COLO829 (cell line): ENCODE measurements at regions not wholly inside any gene's neighbourhood (a gene's known extent, or its start where the extent isn't known, plus 50 kb on each side); places are given as distances from the start of the nearest gene placed in this dataset.
A peak's percentile ranks its signal among the peaks of the same experiment; 100 is the strongest.
"Not testable (repeated sequence)": the region's sequence is repeated elsewhere in the genome, so short reads cannot be mapped to it uniquely, and the experiment has no call there.

ENCODE experiments used
- DNase-seq: peaks from one replicate; pipeline ENCODE4 v3.0.0; 2012; ENCODE audit warnings: low spot score

DNA sequence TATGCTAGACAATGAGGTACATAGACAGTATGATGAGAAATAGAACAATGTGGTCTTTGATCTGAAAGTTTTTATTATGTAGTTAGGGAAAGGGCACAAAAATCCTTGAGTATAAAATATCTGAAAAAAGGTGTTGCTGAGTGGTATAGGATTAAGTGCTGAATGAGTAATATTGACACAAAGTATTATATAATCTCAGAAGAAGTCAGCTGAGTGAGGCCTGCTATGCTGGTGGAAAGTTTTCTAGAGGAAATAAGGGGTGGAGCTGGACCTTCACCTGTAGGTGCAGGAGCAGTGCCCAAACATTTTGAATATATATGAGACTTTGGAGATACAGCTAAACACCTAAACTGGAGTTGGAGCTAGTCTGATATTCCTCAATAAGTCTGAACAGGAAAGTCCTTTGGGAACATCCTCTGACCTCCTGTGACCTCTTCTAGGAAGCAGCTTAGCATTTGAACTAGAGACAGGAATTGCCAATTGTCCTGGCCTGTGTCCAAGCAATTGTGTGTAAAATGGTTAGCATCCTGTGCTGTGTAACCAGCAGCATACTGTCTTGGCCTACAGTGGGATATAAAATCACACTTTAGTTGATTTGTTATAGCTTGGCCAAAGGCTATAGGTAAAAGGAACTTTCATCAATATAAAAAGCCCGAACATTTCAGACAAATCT is 285.3 kb downstream of the ANKRD50 start:
- DNase-seq: peak; percentile 28

GRCh38 chr4:124428648-124429047 is 283.9 kb downstream of the ANKRD50 start:
- DNase-seq: no peak

DNA sequence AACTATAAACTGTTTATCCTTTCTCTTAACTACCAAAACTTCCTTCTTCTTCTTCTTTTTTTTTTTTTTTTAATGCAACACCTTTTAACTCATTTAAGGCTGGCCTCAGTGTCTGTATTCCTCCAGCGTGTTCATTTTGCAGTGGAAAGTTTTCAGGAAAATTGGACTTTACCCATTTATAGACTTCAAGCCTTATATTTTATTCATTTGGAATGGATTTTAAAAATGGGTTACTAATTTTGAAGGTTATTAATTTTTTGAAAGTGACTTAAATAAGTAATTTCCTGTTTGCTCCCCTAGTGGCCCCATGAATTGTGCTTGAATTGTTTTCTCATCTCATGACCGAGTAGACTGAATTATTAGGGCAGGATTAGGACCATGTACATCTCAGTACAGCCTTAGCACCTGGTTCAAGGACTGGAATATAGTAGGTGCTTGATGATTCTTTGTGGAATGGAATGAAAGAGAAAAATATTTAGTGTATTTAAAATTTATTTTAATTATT is 282.7 kb downstream of the ANKRD50 start:
- no peak for DNase-seq

GRCh38 chr4:124431653-124432192 is 280.8 kb downstream of the ANKRD50 start:
- no peak for DNase-seq

- no peak for DNase-seq
Measured at GRCh38 chr4:124432500-124432899, 280.0 kb downstream of the ANKRD50 start.

- no peak for DNase-seq
Measured at GRCh38 chr4:124433044-124433443, 279.5 kb downstream of the ANKRD50 start.

- DNase-seq: no peak
Measured at GRCh38 chr4:124433500-124433899, 279.0 kb downstream of the ANKRD50 start.

- DNase-seq: no peak
Measured at GRCh38 chr4:124435274-124435950, 277.1 kb downstream of the ANKRD50 start.

DNA sequence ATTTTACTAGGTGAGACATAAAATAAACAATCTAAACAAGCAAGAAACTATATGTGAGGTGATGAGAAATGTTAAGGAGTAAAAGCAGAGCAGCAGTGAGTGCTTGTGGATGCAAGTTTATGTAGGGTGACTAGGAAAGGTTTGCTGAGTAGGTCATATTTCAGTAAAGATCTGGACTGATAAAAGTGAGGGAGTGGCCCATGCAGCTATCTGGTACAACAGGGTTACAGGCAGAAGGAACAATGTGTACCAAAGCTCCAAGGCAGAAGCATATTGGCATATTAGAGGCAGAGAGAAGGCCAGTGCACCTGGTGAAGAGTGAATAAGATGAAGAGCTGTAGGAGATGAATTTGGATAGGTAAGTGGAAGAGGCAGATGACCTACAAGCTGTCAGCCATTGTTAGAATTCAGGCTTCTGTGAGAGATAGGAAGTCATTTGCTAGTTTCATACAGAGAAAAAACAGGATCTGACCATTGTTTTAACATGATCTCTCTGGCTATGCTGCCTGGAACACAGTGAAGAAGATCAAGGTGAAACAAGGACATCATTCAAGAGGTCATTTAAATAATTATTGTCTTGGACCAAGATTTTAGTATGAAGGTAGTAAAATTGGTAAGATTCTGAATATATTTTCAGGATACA is 274.6 kb downstream of the ANKRD50 start:
- no peak for DNase-seq

DNA sequence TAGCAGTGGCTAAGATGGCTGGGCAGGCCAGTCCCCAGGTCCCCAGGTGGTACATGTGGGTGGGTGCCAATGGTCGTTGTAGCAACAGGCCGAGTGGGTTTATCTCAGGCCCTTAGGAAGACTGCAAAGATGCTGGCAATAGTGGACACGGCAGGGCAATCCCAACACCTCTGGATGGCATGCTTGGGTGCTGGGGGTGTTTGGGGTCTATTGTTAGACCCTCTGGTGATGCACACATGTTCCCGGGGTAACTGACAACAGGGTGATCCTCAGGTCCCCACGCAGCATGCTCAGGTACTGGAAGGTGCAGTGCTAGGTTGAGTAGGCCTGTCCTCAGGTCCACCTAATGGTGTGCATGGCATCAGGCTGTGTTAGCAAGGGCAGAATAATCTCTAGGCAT is 267.5 kb downstream of the ANKRD50 start:
- DNase-seq: no peak

GRCh38 chr4:124449881-124450280 is 262.7 kb downstream of the ANKRD50 start:
- DNase-seq: no peak

- DNase-seq: no peak
Measured at GRCh38 chr4:124450851-124451250, 261.7 kb downstream of the ANKRD50 start.

GRCh38 chr4:124454772-124455270 is 257.7 kb downstream of the ANKRD50 start:
- DNase-seq: no peak

DNA sequence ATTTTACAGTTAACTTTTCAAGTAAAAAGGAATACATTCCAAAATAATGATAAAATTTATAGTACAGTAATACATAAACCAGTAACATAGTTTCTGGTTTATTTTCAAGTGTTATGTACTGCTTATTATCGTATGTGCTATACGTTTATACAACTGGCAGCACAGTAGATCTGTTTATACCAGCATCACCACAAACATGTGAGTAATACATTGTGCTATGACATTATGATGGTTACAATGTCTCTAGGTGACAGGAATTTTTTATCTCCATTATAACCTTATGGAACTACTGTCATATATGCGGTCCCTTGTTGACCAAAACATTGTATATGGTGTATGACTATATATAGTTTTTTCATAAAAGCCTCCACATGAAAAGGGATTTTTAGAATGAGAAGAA is 256.9 kb downstream of the ANKRD50 start:
- no peak for DNase-seq

DNA sequence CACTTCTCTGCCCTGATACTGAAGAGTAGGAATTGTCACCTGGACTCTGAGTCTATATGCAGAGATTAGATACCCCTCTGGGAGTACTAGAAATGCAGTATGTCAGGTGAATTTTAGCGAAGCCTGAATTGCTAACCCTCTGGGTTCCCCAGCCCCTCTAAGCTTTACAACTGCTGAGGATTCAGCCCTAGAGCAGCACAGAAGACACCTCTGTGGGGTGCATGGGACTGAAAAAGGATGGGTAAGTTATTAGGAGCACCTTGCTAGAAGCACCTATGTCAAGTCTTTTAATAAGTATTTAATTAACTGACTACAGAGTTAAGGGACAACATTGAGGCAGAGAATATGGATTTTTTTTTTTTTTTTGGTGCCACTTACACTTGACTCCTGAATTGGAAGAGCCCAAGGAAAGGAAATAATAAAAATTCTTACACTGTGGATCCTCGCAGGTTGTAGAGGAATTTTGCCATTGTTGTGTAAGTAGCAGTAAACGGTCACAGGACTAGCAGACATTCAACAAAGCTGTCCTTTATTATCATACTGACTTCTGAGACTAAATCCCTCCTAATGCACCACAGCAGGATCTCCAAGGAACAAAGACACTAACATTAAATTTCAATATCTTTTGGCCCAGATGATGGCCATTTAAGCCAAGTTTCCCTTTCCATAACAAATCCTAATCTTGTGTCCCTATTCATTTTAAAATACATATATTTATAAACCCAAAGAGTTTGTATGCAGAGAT is 253.2 kb downstream of the ANKRD50 start:
- no peak for DNase-seq

DNA sequence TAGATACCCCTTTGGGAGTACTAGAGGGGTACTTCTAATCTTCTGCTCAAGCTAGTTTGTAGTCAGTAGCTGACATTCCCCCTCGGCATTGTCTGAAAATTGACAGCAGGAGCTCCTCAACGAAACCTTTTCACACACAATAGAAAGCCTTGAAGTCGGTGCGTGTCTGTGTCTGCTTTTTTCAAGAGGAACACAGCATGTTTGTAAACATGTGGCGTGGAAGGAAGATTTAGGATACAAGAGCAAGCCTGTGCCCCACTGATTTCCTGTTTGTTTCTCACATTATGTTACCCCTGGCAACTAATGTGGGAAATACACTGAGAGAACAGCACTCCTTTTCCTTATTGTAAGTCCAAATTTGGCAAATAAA is 252.6 kb downstream of the ANKRD50 start:
- peak; percentile 12 for DNase-seq

DNA sequence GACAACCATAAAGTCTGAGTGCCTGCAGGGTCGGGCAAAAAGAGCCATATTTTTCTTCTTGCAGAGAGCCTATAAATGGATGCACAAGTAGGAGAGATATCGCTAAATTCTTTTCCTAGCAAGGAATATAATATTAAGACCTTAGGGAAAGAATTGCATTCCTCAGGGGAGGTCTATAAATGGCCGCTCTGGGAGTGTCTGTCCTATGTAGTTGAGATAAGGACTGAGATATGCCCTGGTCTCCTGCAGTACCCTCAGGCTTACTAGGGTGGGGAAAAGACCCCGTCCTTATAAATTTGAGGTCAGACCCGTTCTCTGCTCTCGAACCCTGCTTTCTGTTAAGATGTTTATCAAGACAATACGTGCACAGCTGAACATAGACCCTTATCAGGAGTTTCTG is 250.9 kb downstream of the ANKRD50 start:
- DNase-seq: not testable (repeated sequence)

- DNase-seq: no peak
Measured at GRCh38 chr4:124462954-124463828, 249.3 kb downstream of the ANKRD50 start.

DNA sequence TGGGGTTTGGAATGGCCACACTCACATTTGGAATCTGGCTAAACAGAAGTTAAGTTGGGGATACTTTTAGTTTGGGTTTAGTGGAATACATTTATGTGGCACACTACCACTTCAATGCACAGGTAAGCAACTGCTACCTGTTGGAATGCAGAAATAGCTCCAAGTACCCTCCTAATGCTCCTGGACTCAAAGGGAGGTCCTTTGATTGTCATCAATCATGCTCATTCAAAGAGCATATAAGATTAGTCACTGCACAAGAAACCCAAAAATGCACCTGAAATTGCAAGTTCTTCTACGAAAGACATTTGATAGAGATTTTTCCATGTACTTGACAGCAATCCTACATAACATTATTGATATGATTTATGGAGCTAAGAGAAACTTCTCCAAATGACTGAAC is 247.7 kb downstream of the ANKRD50 start:
- no peak for DNase-seq

DNA sequence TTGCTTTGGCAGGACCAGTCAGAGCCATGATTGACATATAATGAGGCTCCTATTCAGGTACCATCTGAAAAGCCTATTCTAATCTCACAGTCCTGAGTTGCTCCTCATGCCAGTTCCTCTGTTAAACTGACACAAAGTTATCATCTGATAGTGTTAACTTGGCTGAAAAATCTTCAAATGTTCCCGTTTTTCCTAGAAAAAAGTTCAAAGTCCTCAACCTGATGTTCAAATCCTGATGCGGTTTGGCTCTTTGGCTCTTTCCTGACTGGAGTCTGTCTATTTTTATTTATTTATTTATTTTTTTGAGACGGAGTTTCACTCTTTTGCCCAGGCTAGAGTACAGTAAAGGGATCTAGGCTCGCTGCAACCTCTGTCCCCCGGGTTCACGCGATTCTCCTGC is 244.2 kb downstream of the ANKRD50 start:
- DNase-seq: no peak

DNA sequence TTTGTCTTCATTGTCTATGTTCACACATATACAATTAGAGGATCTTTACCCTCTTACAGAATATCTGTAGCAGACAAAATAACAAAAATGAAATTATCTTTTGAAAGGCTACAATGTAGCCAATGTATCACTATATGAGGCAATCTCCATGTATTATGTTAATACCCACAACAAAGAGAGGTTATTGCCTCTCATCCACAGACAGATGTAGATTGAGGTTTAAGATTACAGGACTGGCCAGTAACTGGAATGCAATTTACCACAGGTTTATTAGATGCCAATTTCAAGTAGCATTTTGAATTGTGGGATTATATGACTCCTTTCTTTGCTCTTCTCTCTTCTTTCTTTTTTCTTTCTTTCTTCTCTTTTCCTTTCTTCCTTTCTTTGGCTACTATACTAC is 242.6 kb downstream of the ANKRD50 start:
- DNase-seq: no peak
